Activated CD4-positive, CD25-positive, alpha-beta regulatory T cell treated with anti-CD3 and anti-CD28 coated beads, Interleukin-2, amount 50 U/mL, for 16 hours (primary cell): ENCODE measurements at regions not wholly inside any gene's neighbourhood (a gene's known extent, or its start where the extent isn't known, plus 50 kb on each side); places are given as distances from the start of the nearest gene placed in this dataset.
"Not testable (repeated sequence)": the region's sequence is repeated elsewhere in the genome, so short reads cannot be mapped to it uniquely, and the experiment has no call there.

Experiments
- DNase-seq: peaks from one replicate; pipeline ENCODE4 v3.0.0-alpha.2; 2020; ENCODE audit warnings: low read depth, low spot score

DNA sequence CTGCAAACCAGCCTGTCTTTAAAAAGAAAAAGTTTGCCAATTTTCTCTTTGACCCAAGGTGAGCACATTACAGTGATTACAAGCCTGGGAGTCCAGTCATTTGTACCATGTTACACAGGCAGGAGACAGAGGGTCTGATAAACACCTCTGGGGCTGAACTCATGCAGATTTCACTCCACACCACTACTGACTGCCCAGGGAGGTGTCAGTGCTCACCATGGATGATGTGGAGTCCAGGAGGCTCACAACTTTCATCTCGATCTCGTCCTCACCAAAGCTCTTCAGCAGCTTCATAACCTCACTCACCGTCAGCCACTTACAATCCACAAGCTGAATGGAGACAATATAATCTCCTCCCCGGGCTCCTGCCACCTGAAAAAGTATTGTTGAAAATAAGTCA lies 302.4 kb downstream of the GOLGA6L6 start:
- not testable (repeated sequence) for DNase-seq

DNA sequence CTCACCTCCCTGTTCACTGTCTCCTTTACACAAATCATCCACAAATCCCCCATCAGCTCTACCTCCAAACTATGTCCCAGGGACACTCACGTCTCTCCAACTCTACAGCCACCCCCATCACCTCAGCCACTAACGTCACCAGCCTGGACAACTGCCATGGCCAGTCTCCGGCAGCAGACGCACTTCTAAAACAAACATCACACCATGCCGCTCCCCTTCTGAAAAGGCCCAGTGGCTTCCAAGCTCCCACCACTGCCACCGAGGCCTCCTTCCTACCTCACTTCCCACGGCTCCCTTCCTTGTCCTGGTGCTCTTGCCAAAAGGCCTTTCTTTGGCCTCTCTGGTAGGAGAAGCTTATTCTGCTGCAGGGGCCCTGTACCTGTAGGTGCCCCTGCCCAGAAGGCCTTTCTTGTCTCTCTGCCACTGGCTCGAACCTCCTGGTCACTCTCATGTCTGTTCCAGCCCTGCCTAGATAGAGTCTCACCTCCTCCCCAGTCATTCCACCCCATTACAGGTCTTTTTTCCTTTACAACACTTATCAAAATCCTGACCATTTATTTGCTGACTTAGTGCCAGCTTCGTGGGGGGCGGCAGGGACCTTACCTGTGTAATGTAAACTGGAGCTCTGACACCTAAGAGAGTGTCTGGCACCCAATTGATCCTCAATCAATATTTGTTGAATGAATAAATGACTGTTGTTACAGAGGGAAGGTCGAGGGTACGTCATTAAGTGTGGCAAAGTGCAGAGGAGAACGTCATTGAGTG lies 304.2 kb downstream of the GOLGA6L6 start:
- DNase-seq: not testable (repeated sequence)

- DNase-seq: not testable (repeated sequence)
Measured at GRCh38 chr15:20235728-20236127, 305.9 kb downstream of the GOLGA6L6 start.

GRCh38 chr15:20234006-20234540 lies 307.5 kb downstream of the GOLGA6L6 start:
- not testable (repeated sequence) for DNase-seq

GRCh38 chr15:20232457-20232856 lies 309.1 kb downstream of the GOLGA6L6 start:
- not testable (repeated sequence) for DNase-seq

GRCh38 chr15:20230656-20231055 lies 310.9 kb downstream of the GOLGA6L6 start:
- DNase-seq: not testable (repeated sequence)

- not testable (repeated sequence) for DNase-seq
Measured at GRCh38 chr15:20228791-20229190, 312.8 kb downstream of the GOLGA6L6 start.

- DNase-seq: not testable (repeated sequence)
Measured at GRCh38 chr15:20227119-20227853, 314.3 kb downstream of the GOLGA6L6 start.

DNA sequence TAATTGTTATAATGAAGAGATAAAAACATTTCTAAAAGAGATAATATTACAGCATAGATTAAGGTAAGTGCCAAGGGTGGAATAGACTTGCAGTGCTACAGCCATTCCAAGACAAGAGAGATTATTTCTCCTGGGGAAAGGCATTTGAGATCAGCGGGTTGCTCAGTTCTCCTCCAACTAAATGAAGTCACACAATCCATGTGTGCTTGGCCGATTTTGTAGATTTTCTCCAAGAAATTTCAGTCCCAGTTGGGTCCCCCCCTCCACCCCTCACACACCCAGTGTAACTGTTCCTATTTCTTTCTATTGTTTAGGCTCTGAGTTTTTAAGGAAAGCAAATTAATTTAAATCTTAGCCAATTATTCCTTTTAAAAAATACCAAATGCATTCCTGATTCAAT lies 315.1 kb downstream of the GOLGA6L6 start:
- not testable (repeated sequence) for DNase-seq

DNA sequence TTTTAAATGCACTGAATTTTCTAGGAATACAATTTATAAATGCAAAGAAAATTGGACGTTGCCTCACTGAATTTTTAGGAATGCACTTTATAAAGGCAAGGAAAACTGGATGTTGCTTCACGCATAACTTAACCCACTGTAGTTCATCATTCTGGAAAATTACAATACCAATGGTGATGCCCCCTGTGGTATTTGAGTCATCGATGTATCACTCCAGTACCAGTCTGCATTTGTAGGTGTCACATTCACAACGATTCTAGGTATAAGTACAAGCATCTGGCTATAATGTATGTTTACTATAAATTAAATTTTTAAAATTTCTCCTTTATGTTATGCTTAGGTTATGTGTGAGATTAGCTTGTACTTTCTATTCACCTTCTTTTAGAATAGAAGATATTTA lies 320.5 kb downstream of the GOLGA6L6 start:
- not testable (repeated sequence) for DNase-seq

- DNase-seq: not testable (repeated sequence)
Measured at GRCh38 chr15:20219171-20219570, 322.4 kb downstream of the GOLGA6L6 start.

DNA sequence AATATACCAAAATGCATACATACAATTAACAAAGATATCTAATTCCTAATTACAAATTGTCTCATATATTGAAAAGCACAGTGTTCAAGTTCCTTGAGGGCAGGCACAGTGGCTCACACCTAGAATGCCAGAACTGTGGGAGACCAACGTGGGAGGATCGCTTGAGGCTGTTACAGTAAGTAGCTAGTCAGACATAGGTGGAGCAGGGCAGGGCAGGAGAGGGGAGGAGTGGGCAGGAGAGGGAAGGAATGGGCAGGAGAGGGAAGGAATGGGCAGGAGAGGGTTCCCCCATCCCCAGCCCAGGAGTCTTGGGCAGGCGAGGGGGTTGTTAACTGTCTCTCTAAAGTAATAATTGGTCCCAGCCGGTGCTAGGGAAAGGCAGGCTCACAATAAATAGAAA lies 325.9 kb downstream of the GOLGA6L6 start:
- not testable (repeated sequence) for DNase-seq

- not testable (repeated sequence) for DNase-seq
Measured at GRCh38 chr15:20214101-20214500, 327.5 kb downstream of the GOLGA6L6 start.

- DNase-seq: not testable (repeated sequence)
Measured at GRCh38 chr15:20211508-20211907, 330.1 kb downstream of the GOLGA6L6 start.

- DNase-seq: not testable (repeated sequence)
Measured at GRCh38 chr15:20209973-20210372, 331.6 kb downstream of the GOLGA6L6 start.

DNA sequence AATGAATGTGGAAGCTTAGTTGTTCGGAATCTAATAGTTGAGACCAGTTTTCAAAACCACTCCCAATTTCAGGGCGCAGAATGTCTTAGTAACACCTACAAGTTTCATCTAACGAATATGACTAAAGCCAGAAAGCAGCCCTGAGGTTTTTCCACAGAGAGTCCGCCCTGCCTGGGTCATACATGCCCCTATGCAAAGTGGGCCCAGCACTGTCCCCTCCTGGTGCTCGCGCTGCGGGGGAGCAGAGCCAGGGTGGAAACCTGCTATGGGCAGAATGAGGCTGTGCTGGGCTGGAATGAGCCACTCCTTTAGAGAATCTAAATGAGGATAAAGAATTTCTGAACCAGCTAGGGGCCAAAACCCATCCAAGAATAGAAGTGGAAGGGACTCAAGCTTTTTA lies 334.0 kb downstream of the GOLGA6L6 start:
- not testable (repeated sequence) for DNase-seq

- DNase-seq: not testable (repeated sequence)
Measured at GRCh38 chr15:20207198-20207597, 334.4 kb downstream of the GOLGA6L6 start.

GRCh38 chr15:20204177-20204866 lies 337.3 kb downstream of the GOLGA6L6 start:
- DNase-seq: not testable (repeated sequence)

GRCh38 chr15:20203649-20204150 lies 337.9 kb downstream of the GOLGA6L6 start:
- not testable (repeated sequence) for DNase-seq

DNA sequence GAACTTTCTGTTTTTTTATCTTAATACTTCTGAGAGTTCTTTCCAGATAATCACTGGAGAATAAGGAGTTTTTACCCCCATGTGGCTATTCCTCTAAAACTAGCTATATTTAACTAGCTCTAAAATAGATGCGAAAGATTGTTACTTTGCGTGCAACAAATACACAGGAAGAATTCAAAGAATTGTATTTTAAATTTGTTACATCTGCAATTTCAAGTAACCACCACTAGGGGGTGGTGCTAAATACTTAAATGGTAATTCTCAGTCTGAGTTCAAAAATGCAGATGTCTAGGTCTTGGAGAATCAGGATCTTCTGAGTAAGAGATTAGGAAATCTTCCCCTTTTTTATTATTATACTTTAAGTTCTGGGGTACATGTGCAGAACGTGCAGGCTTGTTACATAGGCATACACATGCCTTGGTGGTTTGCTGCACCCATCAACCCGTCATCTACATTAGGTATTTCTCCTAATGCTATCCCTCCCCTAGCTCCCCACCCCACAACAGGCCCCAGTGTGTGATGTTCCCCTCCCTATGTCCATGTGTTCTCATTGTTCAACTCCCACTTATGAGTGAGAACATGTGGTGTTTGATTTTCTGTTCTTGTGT lies 346.9 kb downstream of the GOLGA6L6 start:
- DNase-seq: not testable (repeated sequence)
